CD4-positive, alpha-beta T cell (primary cell): ENCODE measurements at regions not wholly inside any gene's neighbourhood (a gene's known extent, or its start where the extent isn't known, plus 50 kb on each side); places are given as distances from the start of the nearest gene placed in this dataset.

Source experiments
- ATAC-seq: fragments of 200-7000 bp; cut with Tn5 transposase; one replicate; pipeline ENCODE4 v1.10.0; 2022; ENCODE audit warnings: mild to moderate bottlenecking; ENCODE audit not compliant: poor library complexity
- CTCF ChIA-PET: fragments of 350-600 bp; sonication (Branson Sonifier 250); formaldehyde crosslinking; loops from one replicate; lab custom pipeline; 2021; ENCODE audit warnings: antibody characterized with exemption, inconsistent platforms; lab: Charles Lee
- POLR2A ChIA-PET: fragments of 350-600 bp; sonication (Branson Sonifier 250); formaldehyde crosslinking; loops from one replicate; lab custom pipeline; 2021; ENCODE audit warnings: antibody characterized with exemption, inconsistent platforms; lab: Charles Lee
- DNase-seq, 14 experiments: peaks; one replicate each; pipeline ENCODE4 v3.0.0-alpha.2; 2013 to 2020; ENCODE audit warnings: mixed read lengths in 2 of 14
- H3K27ac ChIP-seq, 2 donors: one replicate each; pipeline versions ENCODE4 v1.5.1 to v1.7.0; 2013; ENCODE audit warnings: low read length in 2 of 2, low read depth in 1 of 2, mild to moderate bottlenecking in 1 of 2
- H3K27me3 ChIP-seq, 2 experiments: 1 replicate in 1 of 2; 2 replicates in 1 of 2; pipeline versions ENCODE4 v1.6.1 to v1.7.0; 2013; ENCODE audit warnings: low read length in 2 of 2, control low read depth in 1 of 2, mild to moderate bottlenecking in 1 of 2, moderate library complexity in 1 of 2; ENCODE audit not compliant: insufficient read depth in 2 of 2, control insufficient read depth in 1 of 2
- H3K36me3 ChIP-seq: one replicate; pipeline ENCODE4 v1.6.1; 2013; ENCODE audit warnings: low read length, control low read depth; ENCODE audit not compliant: insufficient read depth
- H3K4me1 ChIP-seq: one replicate; pipeline ENCODE4 v1.6.1; 2013; ENCODE audit warnings: low read length, control low read depth; ENCODE audit not compliant: insufficient read depth
- H3K4me3 ChIP-seq: one replicate; pipeline ENCODE4 v1.5.1; 2013; ENCODE audit warnings: mild to moderate bottlenecking, low read length, moderate library complexity
- H3K9me3 ChIP-seq, 2 experiments: 1 replicate in 1 of 2; 2 replicates in 1 of 2; pipeline versions ENCODE4 v1.6.1 to v1.7.0; 2013; ENCODE audit warnings: low read length in 2 of 2, mild to moderate bottlenecking in 2 of 2, control low read depth in 1 of 2, moderate library complexity in 1 of 2; ENCODE audit not compliant: control insufficient read depth in 1 of 2, insufficient read depth in 1 of 2
- H3K27ac Mint-ChIP-seq: one replicate; pipeline ENCODE4 v1.8.0; 2020; ENCODE audit warnings: mixed read lengths
- H3K27me3 Mint-ChIP-seq: one replicate; pipeline ENCODE4 v1.8.0; 2021; ENCODE audit warnings: mixed read lengths
- H3K36me3 Mint-ChIP-seq: one replicate; pipeline ENCODE4 v1.8.0; 2021; ENCODE audit warnings: low read depth, mixed read lengths
- H3K4me1 Mint-ChIP-seq: one replicate; pipeline ENCODE4 v1.8.0; 2021; ENCODE audit warnings: low read depth, mixed read lengths
- H3K4me3 Mint-ChIP-seq: one replicate; pipeline ENCODE4 v1.8.0; 2020; ENCODE audit warnings: mild to moderate bottlenecking, mixed read lengths
- H3K9me3 Mint-ChIP-seq: one replicate; pipeline ENCODE4 v1.8.0; 2020; ENCODE audit warnings: mixed read lengths
- intact Hi-C, 2 experiments: fragments of 100-400 bp; cut with DNase I in 1 of 2; cut with micrococcal nuclease in 1 of 2; formaldehyde crosslinking; loops; one replicate each; pipeline versions ENCODE4 v1.15.1 to v1.9.0; 2023 to 2025; cut with DNase I, micrococcal nuclease
- TF ChIP-seq, protein P1 (sequence below): fragments of 200-600 bp; IDR thresholded peaks from one replicate; pipeline ENCODE4 v1.8.0; 2022; ENCODE audit warnings: antibody characterized with exemption, mild to moderate bottlenecking

DNA sequence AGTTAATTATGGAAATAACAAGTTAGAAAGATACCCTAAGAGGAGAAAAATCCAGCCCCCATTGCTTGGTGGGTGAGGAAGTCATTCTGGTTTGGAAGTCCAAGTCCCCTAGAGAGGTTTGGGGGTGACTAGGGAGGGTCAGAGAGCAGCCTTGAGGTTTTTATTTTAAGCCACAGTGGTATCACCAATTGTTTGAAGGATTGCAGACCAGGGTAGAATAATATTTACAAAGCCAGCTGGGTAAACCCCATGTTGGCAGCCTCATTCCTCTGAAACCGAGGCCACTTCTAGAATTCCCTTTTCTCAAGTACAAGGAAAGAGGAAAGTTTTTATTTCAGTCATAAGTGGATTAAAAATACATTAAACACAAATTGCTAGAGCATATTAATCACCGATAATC lies 99.7 kb downstream of the TMEM170B start:
- H3K4me1 ChIP-seq, result no peaks in the 10 kb centered on the region
- Mint-ChIP-seq H3K9me3 (no peaks in the 10 kb centered on the region), H3K27ac (no peak overlapping the region), H3K4me3 (no peak overlapping the region), H3K36me3 (no peaks in the 10 kb centered on the region), H3K27me3 (no peaks in the 10 kb centered on the region), H3K4me1 (no peaks in the 10 kb centered on the region)
- intact Hi-C loops, result no loop called here
- TF ChIP-seq, protein P1, sequence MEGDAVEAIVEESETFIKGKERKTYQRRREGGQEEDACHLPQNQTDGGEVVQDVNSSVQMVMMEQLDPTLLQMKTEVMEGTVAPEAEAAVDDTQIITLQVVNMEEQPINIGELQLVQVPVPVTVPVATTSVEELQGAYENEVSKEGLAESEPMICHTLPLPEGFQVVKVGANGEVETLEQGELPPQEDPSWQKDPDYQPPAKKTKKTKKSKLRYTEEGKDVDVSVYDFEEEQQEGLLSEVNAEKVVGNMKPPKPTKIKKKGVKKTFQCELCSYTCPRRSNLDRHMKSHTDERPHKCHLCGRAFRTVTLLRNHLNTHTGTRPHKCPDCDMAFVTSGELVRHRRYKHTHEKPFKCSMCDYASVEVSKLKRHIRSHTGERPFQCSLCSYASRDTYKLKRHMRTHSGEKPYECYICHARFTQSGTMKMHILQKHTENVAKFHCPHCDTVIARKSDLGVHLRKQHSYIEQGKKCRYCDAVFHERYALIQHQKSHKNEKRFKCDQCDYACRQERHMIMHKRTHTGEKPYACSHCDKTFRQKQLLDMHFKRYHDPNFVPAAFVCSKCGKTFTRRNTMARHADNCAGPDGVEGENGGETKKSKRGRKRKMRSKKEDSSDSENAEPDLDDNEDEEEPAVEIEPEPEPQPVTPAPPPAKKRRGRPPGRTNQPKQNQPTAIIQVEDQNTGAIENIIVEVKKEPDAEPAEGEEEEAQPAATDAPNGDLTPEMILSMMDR, result no peak
- POLR2A ChIA-PET, result no interaction called here
- H3K27me3 ChIP-seq, result no peaks in the 10 kb centered on the region
- no peak for DNase-seq
- ATAC-seq, result no peak
- CTCF ChIA-PET, result no interaction called here
- no peak overlapping the region for H3K4me3 ChIP-seq
- no peaks in the 10 kb centered on the region for H3K9me3 ChIP-seq
- no peaks in the 10 kb centered on the region for H3K36me3 ChIP-seq
- H3K27ac ChIP-seq, result no peak overlapping the region

DNA sequence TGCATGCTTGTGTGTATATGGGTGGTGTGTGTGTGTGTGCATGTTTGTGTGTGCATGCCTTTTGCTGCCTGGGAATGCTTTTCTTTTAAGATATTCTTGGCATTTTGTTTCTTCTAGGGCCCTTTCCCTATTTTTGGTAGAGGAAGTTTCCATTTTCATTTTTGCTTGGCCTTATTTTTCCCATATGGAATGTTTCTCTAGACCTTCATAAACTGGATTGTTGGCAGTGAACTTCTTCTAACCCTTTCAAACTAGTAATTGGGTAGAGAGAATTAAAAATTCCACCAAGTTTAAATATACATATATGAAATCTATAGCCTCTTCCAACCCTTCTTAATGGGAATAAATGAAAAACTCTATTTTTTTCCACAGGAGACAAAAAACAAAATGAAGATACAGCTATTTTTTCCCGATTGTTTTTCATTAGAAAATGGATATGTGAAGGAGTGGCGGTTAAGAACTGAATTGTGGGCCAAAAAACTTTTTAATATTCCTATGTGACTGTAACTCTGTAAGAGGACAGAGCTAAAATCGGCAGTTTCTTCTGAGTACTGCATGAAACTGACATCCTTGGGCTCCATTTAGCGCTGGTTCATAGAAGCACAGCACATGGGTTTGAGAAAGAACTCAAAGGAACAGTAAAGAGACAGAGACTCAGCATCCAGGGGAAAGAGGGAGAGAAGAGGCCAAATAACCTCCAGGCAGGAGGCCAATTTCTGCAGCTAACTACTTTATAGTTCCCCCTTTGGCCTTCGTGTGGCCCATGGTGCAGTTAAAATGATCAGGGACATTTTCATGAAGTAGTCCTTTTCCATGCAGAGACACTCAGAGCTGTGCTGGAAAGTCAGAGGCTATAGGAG lies 102.1 kb downstream of the TMEM170B start:
- ATAC-seq (no peak), DNase-seq (no peak)
- no peaks in the 10 kb centered on the region for H3K4me1 Mint-ChIP-seq
- CTCF ChIA-PET, result no interaction called here
- H3K27ac Mint-ChIP-seq, result no peak overlapping the region
- H3K4me3 Mint-ChIP-seq, result no peak overlapping the region
- POLR2A ChIA-PET, result no interaction called here
- H3K36me3 Mint-ChIP-seq, result no peaks in the 10 kb centered on the region
- TF ChIP-seq, protein P1, result no peak
- H3K9me3 ChIP-seq, result no peaks in the 10 kb centered on the region
- no peaks in the 10 kb centered on the region for H3K27me3 Mint-ChIP-seq
- no peak overlapping the region for H3K4me3 ChIP-seq
- no peaks in the 10 kb centered on the region for H3K4me1 ChIP-seq
- no peaks in the 10 kb centered on the region for H3K36me3 ChIP-seq
- no peak overlapping the region for H3K27ac ChIP-seq
- no peaks in the 10 kb centered on the region for H3K9me3 Mint-ChIP-seq
- intact Hi-C loops, result no loop called here
- H3K27me3 ChIP-seq, result no peaks in the 10 kb centered on the region

DNA sequence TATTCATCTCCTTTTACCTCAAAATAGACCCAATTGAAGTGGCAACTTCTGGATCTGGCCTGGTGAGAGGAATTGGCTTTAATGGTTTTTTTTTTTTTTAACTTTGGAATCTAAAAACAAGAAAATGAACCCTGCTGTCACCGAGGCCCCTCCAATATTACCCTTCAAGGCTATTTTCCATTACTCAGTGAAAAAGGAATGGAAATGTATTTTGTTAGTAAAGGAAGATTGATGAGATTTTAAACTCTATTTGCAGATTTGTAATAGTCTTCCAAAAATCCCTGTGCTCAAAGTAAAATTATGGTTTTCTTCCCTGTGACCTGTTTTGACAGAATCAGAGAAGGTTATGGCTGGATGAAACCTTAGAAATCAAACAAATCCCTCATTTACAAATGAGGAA lies 102.9 kb downstream of the TMEM170B start:
- Mint-ChIP-seq H3K4me1 (no peaks in the 10 kb centered on the region), H3K9me3 (no peaks in the 10 kb centered on the region), H3K36me3 (no peaks in the 10 kb centered on the region), H3K4me3 (no peak overlapping the region), H3K27ac (no peak overlapping the region), H3K27me3 (peaks cover 7% of the 10 kb centered on the region)
- ChIA-PET POLR2A (no interaction called here), CTCF (no interaction called here)
- Histone ChIP-seq H3K9me3 (no peaks in the 10 kb centered on the region), H3K4me3 (no peak overlapping the region), H3K4me1 (no peaks in the 10 kb centered on the region), H3K27ac (no peak overlapping the region), H3K27me3 (no peaks in the 10 kb centered on the region), H3K36me3 (no peaks in the 10 kb centered on the region)
- ATAC-seq (no peak), DNase-seq (no peak)
- TF ChIP-seq, protein P1, result no peak
- intact Hi-C loops, result no loop called here
